ENCODE measurements at regions not wholly inside any gene's neighbourhood (a gene's known extent, or its start where the extent isn't known, plus 50 kb on each side); places are given as distances from the start of the nearest gene placed in this dataset.

GRCh38 chr6:121901432-121901831 is 466.0 kb downstream of the GJA1 start:
- no peak overlapping the region for H3K27ac ChIP-seq
- no peak for TF ChIP-seq CTCF (IDR thresholded peaks at IDR 0.05; ENCODE audit: low read depth, low read length)

GRCh38 chr6:121904559-121904958 is 469.1 kb downstream of the GJA1 start:
- H3K9me3 ChIP-seq (ENCODE audit: severe bottlenecking), result no peaks in the 10 kb centered on the region
- TF ChIP-seq CTCF (IDR thresholded peaks at IDR 0.05; ENCODE audit: low read depth, low read length), result no peak
- H3K4me3 ChIP-seq (ENCODE audit: low read depth, low read length), result no peak overlapping the region
- DNase-seq, result no peak
- H3K27ac ChIP-seq, result no peak overlapping the region
- no peaks in the 10 kb centered on the region for H3K27me3 ChIP-seq (ENCODE audit: insufficient read depth, low read depth, severe bottlenecking)
- H3K36me3 ChIP-seq, result no peaks in the 10 kb centered on the region

More at GRCh38 chr6:121901432-121901831, 466.0 kb downstream of the GJA1 start:
- Histone ChIP-seq H3K27me3 (ENCODE audit: insufficient read depth, low read depth, severe bottlenecking) (no peaks in the 10 kb centered on the region), H3K36me3 (no peaks in the 10 kb centered on the region), H3K9me3 (ENCODE audit: severe bottlenecking) (no peaks in the 10 kb centered on the region), H3K4me3 (ENCODE audit: low read depth, low read length) (no peak overlapping the region)
- DNase-seq, result no peak

- Histone ChIP-seq H3K27ac (no peak overlapping the region), H3K27me3 (ENCODE audit: insufficient read depth, low read depth, severe bottlenecking) (no peaks in the 10 kb centered on the region), H3K9me3 (ENCODE audit: severe bottlenecking) (no peaks in the 10 kb centered on the region), H3K4me3 (ENCODE audit: low read depth, low read length) (no peak overlapping the region), H3K36me3 (no peaks in the 10 kb centered on the region)
- no peak for TF ChIP-seq CTCF (IDR thresholded peaks at IDR 0.05; ENCODE audit: low read depth, low read length)
- DNase-seq, result no peak
These were observed 477.5 kb downstream of the GJA1 start for GRCh38 chr6:121912905-121913304.

GRCh38 chr6:121917263-121917829 is 481.9 kb downstream of the GJA1 start:
- Histone ChIP-seq H3K36me3 (no peaks in the 10 kb centered on the region), H3K27ac (no peak overlapping the region), H3K9me3 (ENCODE audit: severe bottlenecking) (no peaks in the 10 kb centered on the region), H3K27me3 (ENCODE audit: insufficient read depth, low read depth, severe bottlenecking) (no peaks in the 10 kb centered on the region), H3K4me3 (ENCODE audit: low read depth, low read length) (no peak overlapping the region)
- no peak for TF ChIP-seq CTCF (IDR thresholded peaks at IDR 0.05; ENCODE audit: low read depth, low read length)
- DNase-seq, result no peak

- Histone ChIP-seq H3K27ac (no peak overlapping the region), H3K4me3 (ENCODE audit: low read depth, low read length) (no peak overlapping the region), H3K27me3 (ENCODE audit: insufficient read depth, low read depth, severe bottlenecking) (no peaks in the 10 kb centered on the region), H3K36me3 (no peaks in the 10 kb centered on the region), H3K9me3 (ENCODE audit: severe bottlenecking) (no peaks in the 10 kb centered on the region)
- no peak for TF ChIP-seq CTCF (IDR thresholded peaks at IDR 0.05; ENCODE audit: low read depth, low read length)
- DNase-seq, result no peak
These were observed 481.5 kb upstream of the HSF2 start for GRCh38 chr6:121917834-121918559.

Measured in WERI-Rb-1 (cell line).